KBM-7 (cell line): ENCODE measurements at regions not wholly inside any gene's neighbourhood (a gene's known extent, or its start where the extent isn't known, plus 50 kb on each side); places are given as distances from the start of the nearest gene placed in this dataset.

Experiments used
- DNase-seq: peaks from one replicate; pipeline ENCODE4 v3.0.0-alpha.2; 2015
- in situ Hi-C: fragments of 300-500 bp; cut with MboI; formaldehyde crosslinking; loops from 2 replicates; pipeline ENCODE4 v1.14.3; 2020; ENCODE audit warnings: low sequenced_read_pairs, low pct_unique_long_range_greater_than_20kb, mixed read lengths

DNA sequence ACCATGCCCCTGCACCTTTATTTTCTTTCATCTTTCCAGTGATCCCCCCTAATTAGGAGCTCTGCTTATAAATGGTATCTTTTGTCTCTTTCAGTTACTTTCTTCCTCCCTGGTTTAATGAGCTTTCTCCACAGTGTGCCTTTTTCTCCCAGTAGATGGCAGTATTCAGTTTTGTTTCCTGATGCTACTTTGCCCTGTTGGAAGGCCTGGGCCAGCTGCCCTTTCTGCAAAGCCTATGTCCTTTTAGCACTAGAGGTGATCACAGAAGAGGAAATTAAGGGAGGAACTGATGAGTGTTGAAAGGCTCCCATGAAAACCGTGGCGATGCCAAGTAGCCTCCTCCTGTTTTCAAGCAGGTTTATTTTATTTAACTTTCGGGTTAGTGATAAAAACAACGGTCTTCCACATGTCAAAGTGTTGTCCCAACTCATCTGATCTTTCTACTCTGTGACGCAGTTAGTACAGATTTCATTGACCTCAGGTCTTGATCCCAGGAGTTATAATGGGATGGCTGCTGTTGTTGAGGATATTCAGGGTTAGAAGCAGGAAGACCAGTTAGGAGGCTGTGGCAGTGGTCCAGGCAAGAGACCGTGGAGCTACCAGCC is 184.2 kb upstream of the BMP2 start:
- DNase-seq = peak; percentile 73
- in situ Hi-C loops = no loop called here

DNA sequence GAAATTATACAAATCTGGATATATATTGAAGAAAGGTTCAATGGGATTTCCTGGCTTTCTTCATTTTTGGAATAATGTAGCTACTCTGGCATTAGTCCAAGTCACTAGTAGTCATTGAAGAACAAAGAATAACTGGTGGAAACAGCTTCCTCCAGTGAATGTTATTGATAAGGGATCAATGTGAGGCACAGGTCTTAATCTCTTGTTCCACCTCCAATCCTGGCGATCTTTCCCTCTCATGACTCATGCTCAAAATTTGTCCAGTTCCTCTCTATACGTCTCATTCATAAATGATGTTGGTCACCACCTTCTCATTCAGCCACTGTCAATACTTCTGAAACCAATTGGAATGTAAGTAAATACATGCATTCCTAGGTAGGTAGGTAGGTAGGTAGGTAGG is 185.0 kb upstream of the BMP2 start:
- in situ Hi-C loops = no loop called here
- DNase-seq = no peak

DNA sequence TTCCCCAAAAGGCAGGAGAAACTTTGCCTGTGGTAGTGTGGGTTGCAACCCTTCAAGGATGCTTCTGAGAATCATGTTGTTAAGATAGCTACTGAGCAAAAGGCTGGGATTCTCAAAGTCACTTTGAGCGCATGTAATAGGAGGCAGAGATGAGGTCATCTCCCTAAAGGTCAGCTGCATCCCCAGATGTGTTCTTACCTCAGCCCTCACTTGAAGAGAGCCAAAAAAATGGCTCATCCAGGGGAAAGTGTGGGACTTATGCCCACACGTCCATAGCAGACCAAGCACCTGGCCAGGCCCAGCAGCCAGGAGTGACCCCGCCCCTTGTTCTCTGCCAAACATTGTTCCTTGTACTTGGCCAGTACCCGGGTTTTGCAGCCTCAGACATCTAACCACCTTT is 187.0 kb upstream of the BMP2 start:
- in situ Hi-C loops = no loop called here
- no peak for DNase-seq

GRCh38 chr20:6579824-6580223 is 187.7 kb upstream of the BMP2 start:
- in situ Hi-C loops = no loop called here
- no peak for DNase-seq

DNA sequence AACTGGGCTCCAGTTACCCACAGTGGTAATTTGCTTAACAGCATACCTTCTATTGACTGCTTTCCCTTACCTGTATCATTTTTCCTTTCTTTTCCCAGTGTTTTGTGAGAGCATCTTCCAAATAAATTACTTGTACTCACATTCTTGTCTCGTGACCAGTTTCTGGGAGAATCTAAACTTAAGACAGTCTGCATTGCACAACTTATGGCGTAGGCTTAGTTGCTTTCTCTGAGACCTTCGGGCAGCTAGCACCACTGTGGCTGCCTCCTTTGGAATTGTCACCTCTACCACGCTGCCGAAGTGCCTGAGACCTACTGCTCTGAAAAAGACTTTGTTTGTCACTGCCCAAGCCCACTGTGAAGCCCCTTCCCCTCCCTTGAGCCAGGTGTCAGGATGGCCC is 188.1 kb upstream of the BMP2 start:
- in situ Hi-C loops = no loop called here
- no peak for DNase-seq

DNA sequence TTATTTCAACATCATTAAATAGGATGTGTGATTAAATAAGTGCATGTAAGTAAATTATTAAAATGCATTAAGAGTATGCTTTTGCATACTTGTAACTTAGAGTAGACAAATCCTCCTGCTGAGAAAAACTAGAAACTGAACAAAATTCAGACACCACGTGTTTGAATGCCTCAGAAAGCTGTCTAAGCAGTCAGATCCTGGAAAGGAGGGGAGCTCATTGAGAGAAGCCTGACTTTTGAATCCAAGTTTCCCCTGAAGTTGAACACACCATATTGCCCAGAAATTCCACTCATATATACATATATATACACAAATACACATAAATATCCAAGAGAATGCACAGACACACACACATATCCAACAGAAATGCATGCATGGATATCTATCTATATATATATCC is 190.0 kb upstream of the BMP2 start:
- in situ Hi-C loops = no loop called here

DNA sequence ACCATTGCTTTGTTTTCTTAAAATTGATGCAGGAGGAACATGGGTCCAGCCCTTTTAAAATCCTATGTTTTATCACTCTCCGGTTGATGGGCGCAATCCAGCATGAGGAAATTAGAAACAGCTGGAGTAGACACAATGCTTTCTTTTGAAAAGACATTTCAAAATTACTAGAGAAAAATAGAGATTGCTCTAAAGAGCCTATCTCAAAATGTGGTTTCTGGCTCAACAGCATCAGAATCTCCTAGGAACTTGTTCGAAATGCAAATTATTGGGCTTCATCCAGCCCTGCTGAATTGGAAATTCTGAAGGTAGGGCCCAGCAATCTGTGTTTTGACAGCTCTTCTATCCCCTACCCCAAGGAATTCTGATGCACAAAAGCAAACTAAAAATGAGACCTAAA is 190.8 kb upstream of the BMP2 start:
- in situ Hi-C loops = no loop called here
- DNase-seq = no peak

More for the DNA sequence above, 190.0 kb upstream of the BMP2 start:
- DNase-seq = no peak

DNA sequence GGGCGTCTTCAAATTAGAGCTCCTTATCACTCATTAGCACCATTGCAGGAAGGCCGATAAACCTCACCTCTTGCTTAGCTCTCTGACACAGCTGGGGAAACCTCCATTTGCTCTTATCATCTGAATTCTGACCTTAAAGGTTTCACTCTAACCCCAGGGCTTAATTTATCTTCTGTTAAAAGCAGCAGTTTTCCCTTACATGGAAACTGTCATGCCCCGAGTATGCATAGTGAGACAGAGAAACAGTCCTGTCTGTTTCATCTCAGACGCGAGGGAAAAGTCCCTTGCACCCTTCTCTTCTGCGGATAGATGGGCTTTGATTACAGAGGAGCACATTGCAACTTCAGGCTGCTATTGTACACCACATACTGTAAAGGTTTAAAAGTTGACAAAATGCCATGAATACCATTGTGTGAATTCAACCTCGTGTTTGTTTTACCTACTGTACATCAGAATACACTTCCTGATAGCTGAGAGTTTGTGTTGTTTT is 191.5 kb upstream of the BMP2 start:
- no peak for DNase-seq
- in situ Hi-C loops = no loop called here

DNA sequence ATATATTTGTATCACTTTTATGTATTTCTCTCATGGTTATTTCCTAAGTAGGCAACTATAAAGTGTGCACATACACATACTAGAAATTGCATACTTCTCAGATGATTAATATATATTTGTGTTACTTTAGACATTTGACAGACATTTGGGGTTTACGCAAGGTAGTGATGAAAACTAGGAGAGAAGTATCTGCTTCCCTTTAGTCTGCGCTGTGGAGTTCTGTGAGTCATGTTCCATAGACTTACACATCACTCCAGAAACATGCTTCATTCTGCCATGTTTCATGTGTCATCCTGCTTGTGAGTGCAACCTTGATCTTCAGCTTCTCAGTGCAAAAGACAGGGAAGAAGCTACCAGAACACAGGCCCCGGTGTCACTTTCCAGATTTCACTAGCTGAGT is 200.7 kb upstream of the BMP2 start:
- DNase-seq = no peak
- in situ Hi-C loops = no loop called here

DNA sequence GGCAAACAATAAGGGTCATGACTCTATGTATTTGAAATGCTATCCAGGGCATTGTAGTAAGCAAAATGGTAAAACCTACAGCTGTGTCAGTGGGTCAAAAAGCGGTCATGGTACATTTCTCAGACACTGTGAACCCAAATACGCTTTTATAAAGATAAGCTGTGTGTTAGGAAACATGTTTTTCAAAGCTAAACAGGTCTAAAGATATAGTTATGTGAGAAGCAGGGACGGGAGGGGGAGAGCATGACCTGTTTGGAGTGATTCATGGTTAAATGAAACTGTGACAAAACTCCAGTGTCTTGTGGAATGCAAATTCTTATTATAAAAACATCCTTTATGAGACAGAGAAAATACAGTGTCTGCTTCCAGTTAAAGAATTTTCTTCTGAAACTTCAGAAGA is 205.4 kb upstream of the BMP2 start:
- in situ Hi-C loops = no loop called here

DNA sequence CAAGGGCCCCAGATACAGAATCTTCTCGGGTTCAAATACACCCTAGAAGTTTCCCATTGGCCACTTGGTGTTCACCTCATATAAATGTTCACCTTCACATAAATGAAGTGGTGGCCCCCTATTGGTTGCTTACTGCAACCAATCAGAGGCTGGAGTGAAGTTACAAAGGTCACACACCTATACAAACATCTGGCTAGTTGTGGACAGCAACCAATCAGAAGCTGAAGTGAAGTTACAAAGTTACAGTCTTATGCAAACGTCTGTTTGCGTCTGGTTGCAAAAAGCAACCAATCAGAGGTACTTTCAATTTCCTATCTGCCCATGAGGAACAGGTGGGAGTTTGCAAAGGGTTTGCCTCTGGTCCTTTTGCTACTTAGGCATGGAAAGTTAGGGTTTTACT is 206.5 kb upstream of the BMP2 start:
- in situ Hi-C loops = no loop called here
- no peak for DNase-seq

More for the DNA sequence above, 205.4 kb upstream of the BMP2 start:
- DNase-seq = no peak

DNA sequence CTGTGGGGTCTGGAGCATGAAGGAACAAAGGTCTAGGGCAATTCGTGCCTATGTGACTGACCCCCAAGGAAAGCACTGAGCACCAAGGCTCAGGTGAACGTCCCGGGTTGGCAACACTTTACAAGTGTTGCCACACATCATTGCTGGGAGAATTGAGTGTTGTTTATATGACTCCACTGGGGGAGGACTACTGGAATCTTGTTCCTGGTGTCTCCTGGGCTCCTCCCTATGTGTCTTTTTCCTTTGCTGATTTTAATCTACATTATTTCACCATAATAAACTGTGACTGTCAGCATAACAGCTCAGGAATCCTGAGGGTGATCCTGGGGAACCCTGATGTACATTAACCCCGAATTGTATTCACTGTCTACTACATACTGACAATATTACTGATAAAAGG is 207.7 kb upstream of the BMP2 start:
- in situ Hi-C loops = no loop called here
- no peak for DNase-seq

- in situ Hi-C loops = no loop called here
Observed at GRCh38 chr20:6558341-6558740, 209.1 kb upstream of the BMP2 start.

DNA sequence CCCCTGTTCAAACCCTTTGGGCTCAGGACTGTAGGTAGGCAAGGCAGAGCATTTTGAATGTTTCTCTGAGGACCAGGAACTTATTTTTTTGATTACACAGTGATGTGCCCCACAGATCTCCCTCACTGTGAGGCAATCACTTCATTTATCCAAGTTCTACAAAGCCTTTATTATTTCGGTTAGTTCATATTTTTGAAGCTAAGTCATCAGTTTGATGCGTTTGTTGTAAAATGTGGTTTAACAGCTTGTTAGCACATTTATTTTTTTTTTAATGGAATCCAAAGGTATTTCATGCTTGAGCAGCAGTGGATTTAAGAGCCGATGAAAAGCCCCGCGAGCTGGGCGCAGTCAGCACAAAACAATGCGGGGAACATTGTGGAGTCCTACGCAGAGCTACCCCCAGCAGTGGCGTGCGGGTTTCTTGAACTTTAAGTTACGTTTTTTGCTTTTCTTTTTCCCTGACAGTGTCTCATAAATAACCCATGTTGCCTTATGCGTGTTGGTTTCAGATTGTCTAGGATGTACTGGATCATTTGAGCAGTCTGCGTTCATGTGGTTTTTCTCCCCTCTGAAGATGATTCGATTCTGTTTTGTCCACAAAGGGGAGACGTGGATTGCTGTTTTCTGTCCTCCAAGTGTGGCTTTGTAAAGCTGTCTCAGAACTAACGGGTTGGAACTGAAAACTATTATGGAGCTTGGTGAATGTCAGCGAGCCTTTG is 233.6 kb upstream of the BMP2 start:
- no peak for DNase-seq
- in situ Hi-C loops = no loop called here

More at GRCh38 chr20:6558341-6558740, 209.1 kb upstream of the BMP2 start:
- DNase-seq = no peak

GRCh38 chr20:6533351-6533750 is 234.1 kb upstream of the BMP2 start:
- in situ Hi-C loops = no loop called here
- no peak for DNase-seq

DNA sequence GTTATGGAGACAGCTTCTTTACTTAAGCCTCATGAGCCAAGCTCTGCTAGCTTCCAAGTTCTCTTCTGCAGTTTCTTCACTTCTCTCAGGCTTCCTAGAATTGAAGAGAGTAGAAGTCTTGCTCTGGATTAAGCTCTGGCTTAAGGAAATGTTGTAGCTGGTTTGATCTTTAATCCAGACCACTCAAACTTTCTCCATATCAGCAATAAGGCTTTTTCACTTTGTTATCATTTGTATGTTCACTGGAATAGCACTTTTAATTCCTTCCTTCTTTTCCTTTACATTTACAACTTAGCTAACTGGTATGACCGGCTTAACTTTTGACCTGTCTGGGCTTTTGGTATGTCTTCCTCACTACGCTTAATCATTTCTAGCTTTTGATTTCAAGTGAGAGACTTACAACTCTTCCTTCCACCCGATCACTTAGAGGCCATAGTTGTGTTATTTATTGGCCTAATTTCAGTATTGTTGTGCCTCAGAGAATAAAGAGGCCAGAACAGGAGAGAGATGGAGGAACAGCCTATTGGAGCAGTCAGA is 236.6 kb upstream of the BMP2 start:
- DNase-seq = no peak
- in situ Hi-C loops = no loop called here

GRCh38 chr20:6530254-6530653 is 237.2 kb upstream of the BMP2 start:
- in situ Hi-C loops = no loop called here
- DNase-seq = no peak

- DNase-seq = no peak
- in situ Hi-C loops = no loop called here
Observed at GRCh38 chr20:6525447-6526303, 241.8 kb upstream of the BMP2 start.

GRCh38 chr20:6524305-6524704 is 243.2 kb upstream of the BMP2 start:
- no peak for DNase-seq
- in situ Hi-C loops = no loop called here

DNA sequence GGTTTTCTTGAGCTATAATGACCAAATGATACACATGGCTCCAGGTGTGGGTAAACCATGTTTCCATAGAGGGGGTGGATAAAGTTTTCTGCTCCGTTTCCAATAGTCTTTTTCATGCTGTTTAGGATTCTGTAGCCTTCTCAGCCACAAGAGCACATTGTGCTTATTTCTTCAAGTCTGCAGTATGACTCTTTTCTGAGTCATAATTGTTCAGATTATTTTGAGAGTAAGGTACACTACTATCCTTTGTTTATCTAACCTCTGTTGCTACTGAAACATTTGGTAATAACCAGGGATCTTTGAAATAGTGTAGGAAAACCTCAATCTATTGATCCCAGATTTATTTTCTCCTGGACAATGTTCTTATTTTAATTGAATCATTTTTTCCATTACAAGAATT is 247.9 kb upstream of the BMP2 start:
- DNase-seq = no peak
- in situ Hi-C loops = no loop called here
